ENCODE measurements at regions not wholly inside any gene's neighbourhood (a gene's known extent, or its start where the extent isn't known, plus 50 kb on each side); places are given as distances from the start of the nearest gene placed in this dataset.
"Not testable (repeated sequence)": the region's sequence is repeated elsewhere in the genome, so short reads cannot be mapped to it uniquely, and the experiment has no call there.

DNA sequence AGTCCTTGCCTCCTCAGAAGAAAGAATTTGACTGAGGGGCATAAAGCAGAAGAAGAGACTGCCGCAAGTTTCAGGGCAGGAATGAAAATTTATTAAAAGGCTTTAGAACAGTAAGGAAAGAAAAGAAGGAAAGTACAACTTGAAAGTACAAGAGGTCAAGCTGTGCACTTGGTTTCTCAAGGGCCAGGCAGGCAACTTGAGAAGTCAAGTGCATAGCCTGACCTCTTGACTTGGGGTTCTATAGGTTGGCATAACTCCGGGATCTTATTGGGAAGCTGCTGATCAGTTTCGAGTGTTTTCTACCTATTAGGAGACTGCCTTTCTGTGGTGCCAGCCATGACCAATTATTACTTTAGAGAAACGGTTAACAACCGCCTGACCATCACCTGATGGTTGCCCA is 237.0 kb upstream of the RGS17 start:
- Mint-ChIP-seq H3K27ac (no peak overlapping the region), H3K4me3 (no peak overlapping the region), H3K36me3 (ENCODE audit: low read depth) (no peaks in the 10 kb centered on the region), H3K4me1 (ENCODE audit: low read depth) (no peaks in the 10 kb centered on the region), H3K27me3 (ENCODE audit: insufficient read depth) (no peaks in the 10 kb centered on the region), H3K9me3 (no peaks in the 10 kb centered on the region)
- DNase-seq (ENCODE audit: low spot score) = no peak
- intact Hi-C loops (cut with micrococcal nuclease) = no loop called here

DNA sequence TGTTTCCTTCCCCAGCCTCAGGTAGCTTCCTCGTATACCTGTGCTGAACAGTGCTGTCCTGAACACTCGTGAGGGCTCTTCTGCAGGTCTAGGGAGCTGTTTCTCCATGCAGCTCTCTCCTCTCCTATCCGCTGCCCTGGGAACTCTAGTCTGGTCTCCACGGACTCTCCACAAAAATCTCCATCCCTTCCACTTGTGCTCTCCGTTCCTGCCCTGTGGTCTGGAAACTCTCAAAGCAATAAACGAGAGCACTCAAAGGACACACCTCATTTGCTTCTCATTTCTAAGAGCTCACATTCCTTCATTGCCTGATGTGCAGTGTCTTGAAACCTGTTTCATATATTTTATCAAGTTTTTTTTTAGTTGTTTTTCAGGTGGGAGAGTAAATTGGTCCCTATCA is 235.9 kb upstream of the RGS17 start:
- no peak for DNase-seq (ENCODE audit: low spot score)
- Mint-ChIP-seq H3K4me1 (ENCODE audit: low read depth) (no peaks in the 10 kb centered on the region), H3K27ac (no peak overlapping the region), H3K4me3 (no peak overlapping the region), H3K27me3 (ENCODE audit: insufficient read depth) (no peaks in the 10 kb centered on the region), H3K36me3 (ENCODE audit: low read depth) (no peaks in the 10 kb centered on the region), H3K9me3 (no peaks in the 10 kb centered on the region)
- intact Hi-C loops (cut with micrococcal nuclease) = no loop called here

DNA sequence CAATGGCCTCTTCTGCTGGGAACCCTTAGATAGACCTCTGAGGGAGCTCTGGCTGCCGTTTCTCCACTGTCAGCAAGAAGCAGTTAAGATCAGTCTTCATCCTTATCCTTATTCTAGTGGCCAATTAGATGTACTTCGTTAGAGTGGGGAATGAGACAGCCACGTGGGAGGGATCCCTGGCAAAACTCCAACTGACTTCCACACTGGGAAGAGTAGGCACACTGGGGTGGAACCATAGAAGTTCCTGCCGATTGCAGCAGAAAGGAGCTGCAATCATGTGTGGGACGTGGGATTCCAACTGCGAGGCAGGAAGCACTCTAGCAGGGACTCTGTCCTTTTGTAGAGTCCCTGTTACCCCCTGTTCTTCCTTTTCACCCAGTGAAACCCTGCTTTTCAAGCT is 226.3 kb upstream of the RGS17 start:
- no peaks in the 10 kb centered on the region for H3K4me1 Mint-ChIP-seq (ENCODE audit: low read depth)
- H3K36me3 Mint-ChIP-seq (ENCODE audit: low read depth) = no peaks in the 10 kb centered on the region
- no peak overlapping the region for H3K27ac Mint-ChIP-seq
- intact Hi-C loops (cut with micrococcal nuclease) = no loop called here
- H3K4me3 Mint-ChIP-seq = no peak overlapping the region
- no peak for DNase-seq (ENCODE audit: low spot score)
- H3K9me3 Mint-ChIP-seq = no peaks in the 10 kb centered on the region
- no peaks in the 10 kb centered on the region for H3K27me3 Mint-ChIP-seq (ENCODE audit: insufficient read depth)

DNA sequence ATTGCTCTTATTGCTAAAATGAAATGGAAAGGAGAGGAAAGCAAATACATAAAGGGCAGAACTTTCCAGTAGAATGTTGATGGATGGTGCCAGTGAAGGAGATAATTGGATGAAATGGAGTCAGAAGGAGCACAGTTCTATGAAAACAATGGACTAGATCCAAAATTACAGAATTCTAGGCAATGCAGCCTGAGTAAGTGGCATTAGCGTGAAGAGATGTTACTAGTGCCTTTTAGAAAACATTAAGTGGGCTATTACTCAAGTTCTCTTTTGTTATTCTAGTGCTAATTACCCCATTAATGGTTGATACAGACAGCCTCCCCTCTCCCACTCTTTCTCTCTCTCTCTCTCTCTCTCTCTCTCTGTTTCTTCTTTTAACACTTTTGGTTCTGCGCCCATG is 209.5 kb upstream of the RGS17 start:
- Mint-ChIP-seq H3K9me3 (no peaks in the 10 kb centered on the region), H3K4me1 (ENCODE audit: low read depth) (no peaks in the 10 kb centered on the region), H3K36me3 (ENCODE audit: low read depth) (no peaks in the 10 kb centered on the region), H3K27ac (no peak overlapping the region), H3K4me3 (no peak overlapping the region), H3K27me3 (ENCODE audit: insufficient read depth) (no peaks in the 10 kb centered on the region)
- intact Hi-C loops (cut with micrococcal nuclease) = no loop called here
- no peak for DNase-seq (ENCODE audit: low spot score)

DNA sequence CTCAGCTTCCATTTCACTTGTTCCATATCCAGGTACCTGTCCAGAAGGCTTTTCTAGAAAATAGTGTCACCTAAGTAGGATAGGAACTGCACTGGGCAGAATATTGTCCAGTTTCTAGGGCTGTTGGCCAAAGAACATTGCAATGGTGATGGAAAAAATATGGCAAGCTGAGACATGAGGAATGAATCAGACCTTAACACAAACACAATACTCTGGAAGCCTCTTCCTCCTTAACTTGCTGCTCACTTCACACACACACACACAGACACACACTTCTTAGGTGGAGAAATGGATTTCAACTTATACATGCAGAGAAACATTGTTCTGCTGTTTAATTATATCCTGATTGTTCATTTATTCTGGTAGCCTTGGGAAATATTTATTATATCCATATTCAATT is 203.0 kb upstream of the RGS17 start:
- no peak overlapping the region for H3K27ac Mint-ChIP-seq
- no peaks in the 10 kb centered on the region for H3K9me3 Mint-ChIP-seq
- H3K27me3 Mint-ChIP-seq (ENCODE audit: insufficient read depth) = no peaks in the 10 kb centered on the region
- intact Hi-C loops (cut with micrococcal nuclease) = no loop called here
- H3K36me3 Mint-ChIP-seq (ENCODE audit: low read depth) = no peaks in the 10 kb centered on the region
- no peak overlapping the region for H3K4me3 Mint-ChIP-seq
- H3K4me1 Mint-ChIP-seq (ENCODE audit: low read depth) = no peaks in the 10 kb centered on the region
- no peak for DNase-seq (ENCODE audit: low spot score)

DNA sequence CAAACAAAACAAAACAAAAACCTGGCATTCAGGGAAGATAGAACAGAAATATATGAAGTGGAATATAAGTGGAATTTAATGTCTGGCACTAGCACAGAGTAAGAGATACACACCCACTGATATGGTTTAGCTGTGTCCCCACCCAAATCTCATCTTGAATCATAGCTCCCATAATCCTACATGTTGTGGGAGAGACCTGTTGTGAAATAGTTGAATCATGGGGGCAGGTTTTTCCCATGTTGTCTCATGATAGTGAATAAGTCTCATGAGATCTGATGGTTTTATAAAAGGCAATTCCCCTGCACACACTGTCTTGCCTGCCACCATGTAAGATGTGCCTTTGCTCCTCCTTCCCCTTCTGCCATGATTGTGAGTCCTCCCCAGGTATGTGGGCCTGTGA is 200.1 kb upstream of the RGS17 start:
- H3K27ac Mint-ChIP-seq; H3K4me3 Mint-ChIP-seq; H3K36me3 Mint-ChIP-seq (ENCODE audit: low read depth); DNase-seq (ENCODE audit: low spot score); H3K27me3 Mint-ChIP-seq (ENCODE audit: insufficient read depth); H3K4me1 Mint-ChIP-seq (ENCODE audit: low read depth); H3K9me3 Mint-ChIP-seq; intact Hi-C loops (cut with micrococcal nuclease): not testable (repeated sequence)

DNA sequence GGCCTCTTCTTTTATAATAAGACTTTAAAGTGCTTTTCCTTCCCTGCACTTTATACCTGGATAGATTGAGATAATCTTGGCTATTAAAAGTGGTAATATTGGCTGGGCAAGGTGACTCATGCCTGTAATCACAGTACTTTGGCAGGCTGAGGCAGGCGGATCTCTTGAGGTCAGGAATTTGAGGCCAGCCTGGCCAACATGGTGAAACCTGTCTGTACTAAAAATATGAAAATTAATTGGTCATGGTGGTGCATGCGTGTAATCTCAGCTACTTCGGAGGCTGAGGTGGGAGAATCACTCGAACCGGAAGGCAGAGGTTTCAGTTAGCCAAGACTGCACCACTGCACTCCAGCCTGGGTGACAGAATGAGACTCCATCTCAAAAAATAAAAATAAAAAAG is 197.1 kb upstream of the RGS17 start:
- no peak for DNase-seq (ENCODE audit: low spot score)
- no peaks in the 10 kb centered on the region for H3K4me1 Mint-ChIP-seq (ENCODE audit: low read depth)
- intact Hi-C loops (cut with micrococcal nuclease) = no loop called here
- no peaks in the 10 kb centered on the region for H3K27me3 Mint-ChIP-seq (ENCODE audit: insufficient read depth)
- H3K36me3 Mint-ChIP-seq (ENCODE audit: low read depth) = no peaks in the 10 kb centered on the region
- no peak overlapping the region for H3K4me3 Mint-ChIP-seq
- H3K9me3 Mint-ChIP-seq = no peaks in the 10 kb centered on the region
- H3K27ac Mint-ChIP-seq = no peak overlapping the region

DNA sequence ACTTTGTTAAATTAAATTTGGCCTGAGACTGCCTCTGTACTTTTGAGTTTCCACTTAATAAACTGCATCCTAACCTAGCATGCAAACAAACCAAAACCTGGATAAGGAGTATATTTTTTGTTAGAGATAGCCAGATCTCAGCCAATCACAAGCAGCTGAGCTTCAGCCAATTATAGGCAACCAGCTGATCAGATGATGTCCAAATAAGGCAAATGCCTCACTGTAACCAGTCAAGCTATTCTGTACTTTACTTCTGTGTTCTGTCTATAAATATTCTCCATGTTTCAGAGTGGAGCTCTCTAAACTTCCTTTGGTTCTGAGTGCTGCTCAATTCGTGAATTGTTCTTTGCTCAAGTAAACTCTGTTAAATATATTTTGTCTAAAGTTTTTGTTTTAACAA is 194.6 kb upstream of the RGS17 start:
- Mint-ChIP-seq H3K4me1 (ENCODE audit: low read depth) (no peaks in the 10 kb centered on the region), H3K36me3 (ENCODE audit: low read depth) (no peaks in the 10 kb centered on the region), H3K27ac (no peak overlapping the region), H3K4me3 (no peak overlapping the region), H3K9me3 (no peaks in the 10 kb centered on the region), H3K27me3 (ENCODE audit: insufficient read depth) (no peaks in the 10 kb centered on the region)
- DNase-seq (ENCODE audit: low spot score) = no peak
- intact Hi-C loops (cut with micrococcal nuclease) = no loop called here

DNA sequence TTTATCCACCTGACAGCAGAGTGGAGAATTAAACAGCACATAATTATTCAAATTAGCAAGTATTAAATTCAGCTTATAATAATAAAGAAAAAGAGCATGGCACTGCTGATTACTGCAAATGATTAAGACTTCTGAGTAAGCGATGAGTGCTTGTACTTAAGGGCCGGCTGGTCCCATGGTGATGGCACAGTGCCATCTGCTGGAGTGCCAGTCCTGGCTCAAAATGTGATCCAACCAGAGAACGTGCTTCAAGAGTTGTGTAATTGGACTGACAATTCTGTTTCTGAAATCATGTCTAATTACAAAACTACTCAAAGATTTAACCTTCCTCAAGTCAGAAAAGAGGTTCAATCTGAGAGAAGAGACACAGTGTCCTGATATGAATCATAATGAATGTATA is 181.6 kb upstream of the RGS17 start:
- intact Hi-C loops (cut with micrococcal nuclease) = loop anchor here (1.0 to 5.0 kb wide), 3 partner anchors 81 to 450 kb away; no protein-coding TSS in a partner anchor
- H3K4me1 Mint-ChIP-seq (ENCODE audit: low read depth) = no peaks in the 10 kb centered on the region
- H3K27ac Mint-ChIP-seq = no peak overlapping the region
- no peaks in the 10 kb centered on the region for H3K36me3 Mint-ChIP-seq (ENCODE audit: low read depth)
- no peaks in the 10 kb centered on the region for H3K27me3 Mint-ChIP-seq (ENCODE audit: insufficient read depth)
- no peak overlapping the region for H3K4me3 Mint-ChIP-seq
- no peaks in the 10 kb centered on the region for H3K9me3 Mint-ChIP-seq
- DNase-seq (ENCODE audit: low spot score) = peak; percentile 1

DNA sequence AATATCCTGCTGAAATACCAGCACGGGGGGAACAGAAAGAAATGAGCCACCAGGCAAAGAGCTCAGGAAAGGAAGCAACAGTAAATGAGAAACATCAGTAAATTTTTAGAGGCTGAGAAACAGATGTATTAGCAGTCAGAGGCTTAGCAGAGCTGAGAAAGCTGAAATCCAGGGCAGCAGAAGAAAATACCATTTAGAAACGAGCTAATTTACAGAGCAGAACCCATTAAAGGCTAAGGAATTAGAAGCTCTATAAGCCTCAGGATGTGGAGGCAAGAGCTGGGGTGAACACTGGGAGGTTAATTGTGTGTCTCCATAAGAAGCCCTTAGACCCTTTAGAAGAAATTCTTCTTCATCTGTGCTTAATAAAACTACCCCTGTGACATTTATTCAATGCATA is 178.6 kb upstream of the RGS17 start:
- DNase-seq (ENCODE audit: low spot score) = no peak
- no peak overlapping the region for H3K27ac Mint-ChIP-seq
- no peaks in the 10 kb centered on the region for H3K36me3 Mint-ChIP-seq (ENCODE audit: low read depth)
- no peaks in the 10 kb centered on the region for H3K4me1 Mint-ChIP-seq (ENCODE audit: low read depth)
- intact Hi-C loops (cut with micrococcal nuclease) = loop anchor here (5.0 kb wide), 1 partner anchor 447 kb away; no protein-coding TSS in a partner anchor
- no peaks in the 10 kb centered on the region for H3K9me3 Mint-ChIP-seq
- no peak overlapping the region for H3K4me3 Mint-ChIP-seq
- H3K27me3 Mint-ChIP-seq (ENCODE audit: insufficient read depth) = no peaks in the 10 kb centered on the region

DNA sequence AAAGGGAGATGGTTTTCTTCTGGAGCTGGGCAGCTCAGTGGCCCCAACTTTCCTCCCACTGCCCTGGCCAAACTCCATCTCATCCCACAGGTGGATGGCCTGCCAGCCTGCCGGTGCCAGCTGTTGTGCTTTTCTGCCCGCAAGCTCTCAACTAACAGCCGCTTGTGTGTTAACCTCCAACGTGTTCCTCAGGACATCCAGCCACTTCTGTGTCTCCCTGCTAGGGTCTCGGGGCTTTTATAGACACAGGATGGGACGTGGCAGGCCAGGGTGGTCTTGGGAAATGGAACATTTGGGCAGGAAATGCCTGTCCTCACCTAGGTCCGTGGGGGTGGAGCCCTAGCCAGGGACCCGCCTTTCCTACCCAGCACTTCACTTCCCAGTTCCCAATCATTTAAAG is 171.1 kb upstream of the RGS17 start:
- no peaks in the 10 kb centered on the region for H3K27me3 Mint-ChIP-seq (ENCODE audit: insufficient read depth)
- no peaks in the 10 kb centered on the region for H3K4me1 Mint-ChIP-seq (ENCODE audit: low read depth)
- intact Hi-C loops (cut with micrococcal nuclease) = no loop called here
- no peaks in the 10 kb centered on the region for H3K36me3 Mint-ChIP-seq (ENCODE audit: low read depth)
- no peak for DNase-seq (ENCODE audit: low spot score)
- H3K9me3 Mint-ChIP-seq = no peaks in the 10 kb centered on the region
- H3K4me3 Mint-ChIP-seq = no peak overlapping the region
- H3K27ac Mint-ChIP-seq = no peak overlapping the region

DNA sequence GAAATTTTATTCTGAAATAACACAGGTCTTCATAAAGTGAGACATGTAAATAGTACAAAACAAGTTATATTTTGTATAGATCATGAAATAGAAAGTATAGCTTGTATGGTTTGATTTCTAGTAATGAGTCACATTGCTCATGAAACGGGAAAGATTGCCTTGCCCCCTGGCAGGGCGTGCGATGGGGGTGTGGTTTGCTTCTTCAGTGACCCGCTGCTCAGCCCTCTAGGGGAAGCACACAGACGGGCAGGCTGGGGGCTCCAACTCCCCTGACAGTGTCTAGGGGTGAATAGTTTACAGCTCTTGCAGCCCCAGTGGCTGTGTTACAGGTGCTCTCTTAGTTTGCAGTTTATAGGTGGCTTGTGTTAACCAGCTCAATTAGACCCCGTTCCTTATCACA is 170.5 kb upstream of the RGS17 start:
- no peaks in the 10 kb centered on the region for H3K27me3 Mint-ChIP-seq (ENCODE audit: insufficient read depth)
- no peaks in the 10 kb centered on the region for H3K36me3 Mint-ChIP-seq (ENCODE audit: low read depth)
- no peak overlapping the region for H3K27ac Mint-ChIP-seq
- intact Hi-C loops (cut with micrococcal nuclease) = no loop called here
- no peak for DNase-seq (ENCODE audit: low spot score)
- no peaks in the 10 kb centered on the region for H3K4me1 Mint-ChIP-seq (ENCODE audit: low read depth)
- H3K9me3 Mint-ChIP-seq = no peaks in the 10 kb centered on the region
- no peak overlapping the region for H3K4me3 Mint-ChIP-seq

DNA sequence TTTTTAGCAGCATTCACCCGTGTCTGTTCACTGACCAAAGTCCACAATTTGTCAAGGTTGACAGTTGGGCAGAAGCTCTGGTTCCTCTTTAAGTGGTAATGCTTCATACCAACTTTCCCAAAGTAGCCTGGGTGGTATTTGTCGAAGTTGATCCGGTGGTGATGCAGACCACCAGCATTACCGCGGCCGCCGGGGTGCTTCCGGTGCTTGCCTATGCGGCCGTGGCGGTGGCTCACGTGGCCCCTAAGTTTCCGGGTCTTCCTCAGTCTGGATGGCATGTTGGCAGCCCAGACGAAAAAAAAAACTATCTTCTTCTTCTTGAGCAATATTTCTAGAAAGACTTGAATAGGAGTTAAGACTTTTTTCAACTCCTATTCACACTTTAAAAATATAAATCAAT is 151.4 kb upstream of the RGS17 start:
- H3K9me3 Mint-ChIP-seq; H3K27ac Mint-ChIP-seq; DNase-seq (ENCODE audit: low spot score); H3K4me1 Mint-ChIP-seq (ENCODE audit: low read depth); H3K4me3 Mint-ChIP-seq; intact Hi-C loops (cut with micrococcal nuclease); H3K27me3 Mint-ChIP-seq (ENCODE audit: insufficient read depth); H3K36me3 Mint-ChIP-seq (ENCODE audit: low read depth): not testable (repeated sequence)

DNA sequence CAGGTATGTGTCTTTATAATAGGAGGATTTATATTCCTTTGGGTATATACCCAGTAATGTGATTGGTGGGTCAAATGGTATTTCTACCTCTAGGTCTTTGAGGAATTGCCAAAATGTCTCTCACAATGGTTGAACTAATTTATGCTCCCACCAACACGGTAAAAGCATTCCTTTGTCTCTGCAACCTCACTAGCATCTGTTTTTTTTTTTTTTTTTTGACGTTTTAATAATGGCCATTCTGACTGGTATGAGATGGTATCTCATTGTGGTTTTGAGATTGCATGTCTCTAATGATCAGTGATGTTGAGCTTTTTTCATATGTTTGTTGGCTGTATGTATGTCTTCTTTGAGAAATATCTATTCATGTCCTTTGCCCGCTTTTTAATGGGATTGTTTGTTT is 144.9 kb upstream of the RGS17 start:
- no peaks in the 10 kb centered on the region for H3K4me1 Mint-ChIP-seq (ENCODE audit: low read depth)
- intact Hi-C loops (cut with micrococcal nuclease) = no loop called here
- no peak overlapping the region for H3K4me3 Mint-ChIP-seq
- H3K9me3 Mint-ChIP-seq = no peaks in the 10 kb centered on the region
- no peaks in the 10 kb centered on the region for H3K36me3 Mint-ChIP-seq (ENCODE audit: low read depth)
- no peak for DNase-seq (ENCODE audit: low spot score)
- H3K27ac Mint-ChIP-seq = no peak overlapping the region
- H3K27me3 Mint-ChIP-seq (ENCODE audit: insufficient read depth) = no peaks in the 10 kb centered on the region
